Pons (tissue), 1 donor: ENCODE measurements at regions not wholly inside any gene's neighbourhood (a gene's known extent, or its start where the extent isn't known, plus 50 kb on each side); places are given as distances from the start of the nearest gene placed in this dataset.
"Not testable (repeated sequence)": the region's sequence is repeated elsewhere in the genome, so short reads cannot be mapped to it uniquely, and the experiment has no call there.

ENCODE experiments used
- DNase-seq: peaks from one replicate; pipeline ENCODE4 v3.0.0-alpha.2; 2016; ENCODE audit warnings: low spot score

- DNase-seq = no peak
Observed at GRCh38 chr1:220942278-220942677, 63.0 kb downstream of the HLX start.

GRCh38 chr1:220942914-220943313, 63.7 kb downstream of the HLX start:
- DNase-seq = not testable (repeated sequence)

GRCh38 chr1:220943319-220943996, 64.2 kb downstream of the HLX start:
- DNase-seq = no peak

GRCh38 chr1:220950576-220950975, 71.3 kb downstream of the HLX start:
- no peak for DNase-seq

GRCh38 chr1:220952961-220953643, 73.9 kb downstream of the HLX start:
- no peak for DNase-seq

GRCh38 chr1:220954321-220955075, 75.3 kb downstream of the HLX start:
- no peak for DNase-seq

- no peak for DNase-seq
Observed at GRCh38 chr1:220955116-220955515, 75.9 kb downstream of the HLX start.

- DNase-seq = no peak
Observed at GRCh38 chr1:220956501-220957232, 77.4 kb downstream of the HLX start.

- DNase-seq = no peak
Observed at GRCh38 chr1:220957233-220957605, 78.0 kb downstream of the HLX start.

GRCh38 chr1:220958234-220958633, 79.0 kb downstream of the HLX start:
- DNase-seq = no peak

GRCh38 chr1:220962031-220962751, 82.9 kb downstream of the HLX start:
- DNase-seq = no peak

- no peak for DNase-seq
Observed at GRCh38 chr1:220966041-220966440, 86.8 kb downstream of the HLX start.

- no peak for DNase-seq
Observed at GRCh38 chr1:220966473-220966872, 87.2 kb downstream of the HLX start.

- DNase-seq = no peak
Observed at GRCh38 chr1:220966881-220967611, 87.8 kb downstream of the HLX start.

GRCh38 chr1:220967911-220968310, 88.7 kb downstream of the HLX start:
- no peak for DNase-seq

- DNase-seq = not testable (repeated sequence)
Observed at GRCh38 chr1:220969281-220969680, 90.0 kb downstream of the HLX start.

GRCh38 chr1:220970311-220970710, 91.1 kb downstream of the HLX start:
- no peak for DNase-seq

GRCh38 chr1:220971221-220971620, 92.0 kb downstream of the HLX start:
- DNase-seq = no peak

- DNase-seq = no peak
Observed at GRCh38 chr1:220974431-220974830, 95.2 kb downstream of the HLX start.

- no peak for DNase-seq
Observed at GRCh38 chr1:220976390-220976789, 97.1 kb downstream of the HLX start.

- no peak for DNase-seq
Observed at GRCh38 chr1:220979371-220979770, 100.1 kb downstream of the HLX start.
